ENCODE measurements at regions not wholly inside any gene's neighbourhood (a gene's known extent, or its start where the extent isn't known, plus 50 kb on each side); places are given as distances from the start of the nearest gene placed in this dataset.

DNA sequence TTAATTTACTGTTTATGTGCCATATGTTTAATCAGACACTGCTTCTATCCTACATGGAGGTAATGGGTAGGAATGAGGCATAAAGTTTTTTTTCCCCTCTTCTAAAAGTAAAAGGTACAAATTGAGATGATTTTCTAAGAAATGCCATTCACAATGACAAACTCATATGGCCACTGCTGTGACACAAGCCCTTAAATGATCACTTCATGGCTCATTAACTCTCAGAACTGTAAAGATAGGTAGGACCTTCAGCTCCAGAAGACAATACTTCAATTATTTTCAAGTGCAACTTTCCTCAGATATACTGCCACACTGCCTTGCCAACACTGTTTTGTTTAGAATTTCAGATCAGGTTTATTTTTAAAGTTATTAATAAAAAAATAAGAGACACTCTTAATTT is 362.9 kb upstream of the ZNF608 start:
- ChIA-PET POLR2A (no interaction called here), CTCF (no interaction called here), RAD21 (ENCODE audit: unreplicated experiment) (no interaction called here), SMC1A (ENCODE audit: uncharacterized antibody, unreplicated experiment) (no interaction called here)
- DNase-seq (ENCODE audit: low read depth, low spot score) (no peak), ATAC-seq (no peak), FAIRE-seq (no peak)
- Histone ChIP-seq H3K9me3 (replicated peaks; ENCODE audit: control insufficient read depth, insufficient read depth, low read length) (no peaks in the 10 kb centered on the region), H4K20me1 (ENCODE audit: control insufficient read depth, insufficient read depth) (no peaks in the 10 kb centered on the region), H3K4me1 (ENCODE audit: control insufficient read depth, insufficient read depth, low read length) (no peaks in the 10 kb centered on the region), H3K27me3 (replicated peaks in 1 of 2; ENCODE audit: control insufficient read depth in 2 of 2, insufficient read depth in 2 of 2, low read length in 1 of 2) (no peaks in the 10 kb centered on the region), H2AFZ (ENCODE audit: control insufficient read depth, low read depth, low read length) (no peak overlapping the region), H3K36me3 (ENCODE audit: control insufficient read depth in 2 of 2, insufficient read depth in 2 of 2, low read length in 1 of 2) (no peaks in the 10 kb centered on the region), H3K4me2 (ENCODE audit: control insufficient read depth, insufficient read depth) (no peak overlapping the region), H3K4me3 (no peak overlapping the region), H3K79me2 (ENCODE audit: control insufficient read depth, insufficient read depth, low read length) (no peaks in the 10 kb centered on the region), H3K27ac (ENCODE audit: control insufficient read depth, insufficient read depth) (no peak overlapping the region), H3K9ac (ENCODE audit: control insufficient read depth, insufficient read depth, low read length) (no peak overlapping the region)
- TF ChIP-seq ZNF217 (IDR thresholded peaks at IDR 0.05) (no peak), YBX1 (IDR thresholded peaks at IDR 0.05) (no peak), WRNIP1 (IDR thresholded peaks at IDR 0.05; ENCODE audit: borderline replicate concordance, low read depth, low read length) (no peak), EED (IDR thresholded peaks at IDR 0.05; ENCODE audit: low read depth) (no peak), ZNF274 (IDR thresholded peaks at IDR 0.05; ENCODE audit: insufficient read depth, insufficient read length) (no peak), NFYB (IDR thresholded peaks at IDR 0.05; ENCODE audit: insufficient read depth, low read depth, low read length) (no peak), HDAC6 (IDR thresholded peaks at IDR 0.05; ENCODE audit: unreplicated experiment) (no peak), NR2C2 (IDR thresholded peaks at IDR 0.05; ENCODE audit: borderline replicate concordance, control insufficient read depth, insufficient read length, low read depth) (no peak), USF2 (IDR thresholded peaks at IDR 0.05; ENCODE audit: borderline replicate concordance, low read depth, low read length) (no peak), SREBF2 (IDR thresholded peaks at IDR 0.05; ENCODE audit: low read length) (no peak), ATF7 (IDR thresholded peaks at IDR 0.05; ENCODE audit: low read depth) (no peak), SPI1 (IDR thresholded peaks at IDR 0.05; ENCODE audit: borderline replicate concordance, insufficient read depth, low read depth, low read length) (no peak), SP1 (IDR thresholded peaks at IDR 0.05; ENCODE audit: low read depth, low read length) (no peak), E2F8 (IDR thresholded peaks at IDR 0.05; ENCODE audit: low read depth, partially characterized antibody) (no peak), TCF7 (IDR thresholded peaks at IDR 0.05; ENCODE audit: borderline replicate concordance) (no peak), SUZ12 (IDR thresholded peaks at IDR 0.05; ENCODE audit: unreplicated experiment) (no peak)
- in situ Hi-C loops (cut with MboI) (no loop called here), intact Hi-C loops (cut with micrococcal nuclease; ENCODE audit: unreplicated experiment) (no loop called here)
- no TSS peak for BruUV-seq (replicated peaks)

Data from GM12878 (cell line).